GM12878 (cell line): ENCODE measurements at regions not wholly inside any gene's neighbourhood (a gene's known extent, or its start where the extent isn't known, plus 50 kb on each side); places are given as distances from the start of the nearest gene placed in this dataset.

Experiments
- ATAC-seq: fragments of 200-7000 bp; cut with Tn5 transposase; 3 replicates; pipeline ENCODE4 v1.9.1; 2020; ENCODE audit warnings: mild to moderate bottlenecking, moderate library complexity
- BruUV-seq: library from RNA; stranded (reverse); fragments of 400-500 nt; replicated peaks from 2 replicates; lab custom pipeline; 2021; lab: Mats Ljungman, UMichigan
- CTCF ChIA-PET: fragments of 300-600 bp; sonication (Branson Sonifier 250); formaldehyde crosslinking; extraction: SDS; loops from one replicate; lab custom pipeline; 2021; ENCODE audit warnings: inconsistent platforms; lab: Yijun Ruan, JAX
- POLR2A ChIA-PET: fragments of 350-600 bp; formaldehyde crosslinking; extraction: SDS; loops from one replicate; lab custom pipeline; 2021; ENCODE audit warnings: inconsistent platforms; lab: Charles Lee
- RAD21 ChIA-PET: fragments of 300-600 bp; sonication (Branson Sonifier 250); formaldehyde crosslinking; loops from one replicate; lab custom pipeline; 2023; ENCODE audit warnings: antibody characterized with exemption; ENCODE audit not compliant: unreplicated experiment; lab: Charles Lee
- SMC1A ChIA-PET: fragments of 300-600 bp; sonication (Branson Sonifier 250); formaldehyde crosslinking; loops from one replicate; lab custom pipeline; 2023; ENCODE audit not compliant: unreplicated experiment, uncharacterized antibody; lab: Charles Lee
- DNase-seq: peaks from one replicate; pipeline ENCODE4 v3.0.0-alpha.2; 2011; ENCODE audit warnings: low read depth, low spot score
- FAIRE-seq: peaks from 3 replicates; lab custom pipeline; 2011; peaks lifted over from hg19 to GRCh38; lab: Jason Lieb, UNC
- H2AFZ ChIP-seq: 2 replicates; pipeline ENCODE4 v1.6.0; 2011; ENCODE audit warnings: low read depth, low read length, control low read depth; ENCODE audit not compliant: control insufficient read depth
- H3K27ac ChIP-seq: 2 replicates; pipeline ENCODE4 v1.5.1; 2011; ENCODE audit warnings: control low read depth; ENCODE audit not compliant: control insufficient read depth, insufficient read depth
- H3K27me3 ChIP-seq, 2 experiments: replicated peaks in 1 of 2; 2 replicates each; pipeline versions ENCODE4 v1.6.0 to v1.6.1; 2011; ENCODE audit warnings: low read length in 1 of 2; ENCODE audit not compliant: control insufficient read depth in 2 of 2, insufficient read depth in 2 of 2
- H3K36me3 ChIP-seq, 2 experiments: 2 replicates each; pipeline ENCODE4 v1.5.1; 2011; ENCODE audit warnings: low read length in 1 of 2; ENCODE audit not compliant: control insufficient read depth in 2 of 2, insufficient read depth in 2 of 2
- H3K4me1 ChIP-seq: 2 replicates; pipeline ENCODE4 v1.6.1; 2011; ENCODE audit warnings: mild to moderate bottlenecking, low read length, moderate library complexity, mixed read lengths; ENCODE audit not compliant: control insufficient read depth, insufficient read depth
- H3K4me2 ChIP-seq: 2 replicates; pipeline ENCODE4 v1.6.0; 2011; ENCODE audit warnings: control low read depth; ENCODE audit not compliant: control insufficient read depth, insufficient read depth
- H3K4me3 ChIP-seq: fragments of 200-600 bp; sonication (generic); 2 replicates; pipeline ENCODE4 v1.5.1; 2016
- H3K79me2 ChIP-seq: 2 replicates; pipeline ENCODE4 v1.6.0; 2011; ENCODE audit warnings: low read length; ENCODE audit not compliant: control insufficient read depth, insufficient read depth
- H3K9ac ChIP-seq: 2 replicates; pipeline ENCODE4 v1.8.0; 2011; ENCODE audit warnings: low read length, control low read depth, mixed read lengths; ENCODE audit not compliant: control insufficient read depth, insufficient read depth
- H3K9me3 ChIP-seq: replicated peaks from 3 replicates; pipeline ENCODE4 v1.5.1; 2011; ENCODE audit warnings: mild to moderate bottlenecking, low read length; ENCODE audit not compliant: control insufficient read depth, insufficient read depth
- H4K20me1 ChIP-seq: 2 replicates; pipeline ENCODE4 v1.6.0; 2011; ENCODE audit not compliant: control insufficient read depth, insufficient read depth
- CBX5 ChIP-seq: sonication (generic); IDR thresholded peaks from 2 replicates; pipeline ENCODE4 v1.6.1; 2016; ENCODE audit warnings: low read depth, moderate library complexity, mild to moderate bottlenecking, inconsistent platforms
- CHD1 ChIP-seq: IDR thresholded peaks from 2 replicates; pipeline ENCODE4 v1.6.1; 2012; ENCODE audit warnings: low read depth, low read length, improper control_type of control experiment
- CREM ChIP-seq: IDR thresholded peaks from 2 replicates; pipeline ENCODE4 v1.6.1; 2014; ENCODE audit warnings: antibody characterized with exemption, low read depth
- HDGF ChIP-seq: fragments of 450-650 bp; IDR thresholded peaks from 2 replicates; pipeline ENCODE4 v1.6.1; 2016; ENCODE audit warnings: antibody characterized with exemption
- LARP7 ChIP-seq: fragments of 450-650 bp; IDR thresholded peaks from 2 replicates; pipeline ENCODE4 v1.6.1; 2017; ENCODE audit warnings: mild to moderate bottlenecking
- MEF2A ChIP-seq: IDR thresholded peaks from 2 replicates; pipeline ENCODE4 v1.6.1; 2011; ENCODE audit warnings: low read depth, mild to moderate bottlenecking, low read length, moderate library complexity; ENCODE audit not compliant: insufficient read depth
- MYB ChIP-seq: fragments of 150-350 bp; IDR thresholded peaks from 2 replicates; pipeline ENCODE4 v1.6.1; 2014; ENCODE audit warnings: mild to moderate bottlenecking, low read depth, low read length, borderline replicate concordance
- NR2F1 ChIP-seq: fragments of 450-650 bp; conservative IDR thresholded peaks from 2 replicates; pipeline ENCODE4 v1.6.1; 2017; ENCODE audit warnings: mild to moderate bottlenecking
- RUNX3 ChIP-seq: IDR thresholded peaks from 2 replicates; pipeline ENCODE4 v1.6.1; 2012; ENCODE audit warnings: low read length, inconsistent platforms
- YBX1 ChIP-seq: fragments of 450-650 bp; IDR thresholded peaks from 2 replicates; pipeline ENCODE4 v1.6.1; 2016; ENCODE audit warnings: antibody characterized with exemption
- ZBTB11 ChIP-seq: fragments of 450-650 bp; formaldehyde crosslinking; IDR thresholded peaks from 2 replicates; pipeline ENCODE4 v1.5.0; 2022; ENCODE audit warnings: mild to moderate bottlenecking, missing genetic modification characterization
- WGBS: methylation state at CpG from one replicate; pipeline ENCODE4 v1.1.6; 2016; ENCODE audit warnings: low lambda C conversion rate; ENCODE audit not compliant: insufficient replicate concordance, insufficient coverage; ENCODE audit errors: missing lambda C conversion rate; 5-methylcytosine and 5-hydroxymethylcytosine counted together
- in situ Hi-C: fragments of 300-500 bp; cut with MboI; formaldehyde crosslinking; loops from 9 replicates; pipeline ENCODE4 v1.14.3; 2018; ENCODE audit warnings: mixed read lengths
- intact Hi-C: fragments of 100-400 bp; cut with micrococcal nuclease; formaldehyde crosslinking; loops from one replicate; pipeline ENCODE4 v1.14.2; 2022; ENCODE audit not compliant: unreplicated experiment
- TF ChIP-seq, protein P1 (sequence below): fragments of 450-650 bp; IDR thresholded peaks from 2 replicates; pipeline ENCODE4 v1.6.1; 2018; ENCODE audit warnings: borderline replicate concordance, mild to moderate bottlenecking; ENCODE audit not compliant: partially characterized antibody

GRCh38 chr5:101278917-101279316 lies 375.8 kb upstream of the ST8SIA4 start:
- CTCF ChIA-PET: no interaction called here
- Histone ChIP-seq H3K36me3 (no peaks in the 10 kb centered on the region), H4K20me1 (no peaks in the 10 kb centered on the region), H3K4me1 (no peaks in the 10 kb centered on the region), H3K27me3 (no peaks in the 10 kb centered on the region), H3K27ac (no peak overlapping the region), H3K4me2 (no peak overlapping the region), H2AFZ (no peak overlapping the region), H3K79me2 (no peaks in the 10 kb centered on the region), H3K9me3 (no peaks in the 10 kb centered on the region), H3K4me3 (no peak overlapping the region), H3K9ac (no peak overlapping the region)
- SMC1A ChIA-PET: interaction anchor here (1.2 kb wide), 1 partner anchor 689 kb away, joined by 3 read pairs; no protein-coding TSS in a partner anchor
- no TSS peak for BruUV-seq
- FAIRE-seq (no peak), ATAC-seq (no peak), DNase-seq (no peak)
- in situ Hi-C loops: no loop called here
- TF ChIP-seq MYB: no peak
- POLR2A ChIA-PET: no interaction called here
- whole genome bisulfite sequencing: 12% methylated on average over 2 of the region's 2 CpGs
- intact Hi-C loops: no loop called here
- RAD21 ChIA-PET: no interaction called here

DNA sequence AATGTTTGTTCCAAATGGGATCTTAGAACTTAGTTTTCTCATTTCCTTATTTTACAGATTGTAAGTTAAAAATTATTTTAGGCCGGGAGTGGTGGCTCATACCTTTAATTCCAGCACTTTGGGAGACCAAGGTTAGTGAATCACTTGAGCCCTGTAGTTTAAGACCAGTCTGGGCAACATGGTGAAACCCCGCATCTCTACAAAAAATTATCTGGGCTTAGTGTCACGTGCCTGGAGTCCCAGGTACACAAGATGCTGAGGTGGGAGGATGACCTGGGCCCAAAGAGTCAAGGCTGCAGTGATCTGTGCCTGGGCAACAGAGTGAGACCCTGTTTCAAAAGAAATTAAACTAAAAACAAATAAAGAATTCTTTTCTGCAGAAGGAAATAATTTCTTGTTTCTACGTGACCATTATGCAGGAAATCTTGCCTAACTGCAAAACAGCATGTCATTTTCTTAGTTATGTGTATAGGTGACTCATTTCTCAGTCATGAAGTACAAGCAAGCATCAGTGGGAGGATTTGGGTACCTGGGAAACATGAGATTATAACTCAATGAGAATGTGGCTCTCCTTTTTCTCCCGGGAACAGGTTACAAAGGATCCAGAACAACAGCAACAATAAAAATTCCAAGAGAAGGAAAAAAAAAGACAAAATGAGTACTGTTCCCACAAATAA lies 375.1 kb upstream of the ST8SIA4 start:
- no peaks in the 10 kb centered on the region for H4K20me1 ChIP-seq
- H3K27ac ChIP-seq: no peak overlapping the region
- H3K9me3 ChIP-seq: no peaks in the 10 kb centered on the region
- ChIA-PET CTCF (no interaction called here), SMC1A (no interaction called here), POLR2A (no interaction called here), RAD21 (no interaction called here)
- in situ Hi-C loops (no loop called here), intact Hi-C loops (no loop called here)
- no peak for DNase-seq
- no peaks in the 10 kb centered on the region for H3K27me3 ChIP-seq
- no peaks in the 10 kb centered on the region for H3K79me2 ChIP-seq
- H3K4me3 ChIP-seq: no peak overlapping the region
- no peak overlapping the region for H3K4me2 ChIP-seq
- no TSS peak for BruUV-seq
- no peaks in the 10 kb centered on the region for H3K4me1 ChIP-seq
- 20% methylated on average over 5 of the region's 5 CpGs for WGBS
- FAIRE-seq: no peak
- H3K36me3 ChIP-seq: no peaks in the 10 kb centered on the region
- no peak for ATAC-seq
- no peak overlapping the region for H3K9ac ChIP-seq
- no peak overlapping the region for H2AFZ ChIP-seq
- no peak for TF ChIP-seq CREM
- no peak for TF ChIP-seq HDGF
- TF ChIP-seq YBX1: no peak
- TF ChIP-seq CHD1: no peak
- TF ChIP-seq RUNX3: no peak
- TF ChIP-seq LARP7: no peak
- TF ChIP-seq CBX5: no peak
- TF ChIP-seq ZBTB11 (CRISPR knock-in tag): no peak
- no peak for TF ChIP-seq MEF2A
- TF ChIP-seq NR2F1: no peak
- TF ChIP-seq, protein P1, sequence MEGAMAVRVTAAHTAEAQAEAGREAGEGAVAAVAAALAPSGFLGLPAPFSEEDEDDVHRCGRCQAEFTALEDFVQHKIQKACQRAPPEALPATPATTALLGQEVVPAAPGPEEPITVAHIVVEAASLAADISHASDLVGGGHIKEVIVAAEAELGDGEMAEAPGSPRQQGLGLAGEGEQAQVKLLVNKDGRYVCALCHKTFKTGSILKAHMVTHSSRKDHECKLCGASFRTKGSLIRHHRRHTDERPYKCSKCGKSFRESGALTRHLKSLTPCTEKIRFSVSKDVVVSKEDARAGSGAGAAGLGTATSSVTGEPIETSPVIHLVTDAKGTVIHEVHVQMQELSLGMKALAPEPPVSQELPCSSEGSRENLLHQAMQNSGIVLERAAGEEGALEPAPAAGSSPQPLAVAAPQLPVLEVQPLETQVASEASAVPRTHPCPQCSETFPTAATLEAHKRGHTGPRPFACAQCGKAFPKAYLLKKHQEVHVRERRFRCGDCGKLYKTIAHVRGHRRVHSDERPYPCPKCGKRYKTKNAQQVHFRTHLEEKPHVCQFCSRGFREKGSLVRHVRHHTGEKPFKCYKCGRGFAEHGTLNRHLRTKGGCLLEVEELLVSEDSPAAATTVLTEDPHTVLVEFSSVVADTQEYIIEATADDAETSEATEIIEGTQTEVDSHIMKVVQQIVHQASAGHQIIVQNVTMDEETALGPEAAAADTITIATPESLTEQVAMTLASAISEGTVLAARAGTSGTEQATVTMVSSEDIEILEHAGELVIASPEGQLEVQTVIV: no peak
